GM19351 (cell line): ENCODE measurements at regions not wholly inside any gene's neighbourhood (a gene's known extent, or its start where the extent isn't known, plus 50 kb on each side); places are given as distances from the start of the nearest gene placed in this dataset.
A peak's percentile ranks its signal among the peaks of the same experiment; 100 is the strongest.

ENCODE experiments used
- ATAC-seq: cut with Tn5 transposase; IDR thresholded peaks from one replicate; pipeline ENCODE4 v1.9.1; 2021; ENCODE audit warnings: mild to moderate bottlenecking, moderate library complexity; ENCODE audit not compliant: unreplicated experiment

DNA sequence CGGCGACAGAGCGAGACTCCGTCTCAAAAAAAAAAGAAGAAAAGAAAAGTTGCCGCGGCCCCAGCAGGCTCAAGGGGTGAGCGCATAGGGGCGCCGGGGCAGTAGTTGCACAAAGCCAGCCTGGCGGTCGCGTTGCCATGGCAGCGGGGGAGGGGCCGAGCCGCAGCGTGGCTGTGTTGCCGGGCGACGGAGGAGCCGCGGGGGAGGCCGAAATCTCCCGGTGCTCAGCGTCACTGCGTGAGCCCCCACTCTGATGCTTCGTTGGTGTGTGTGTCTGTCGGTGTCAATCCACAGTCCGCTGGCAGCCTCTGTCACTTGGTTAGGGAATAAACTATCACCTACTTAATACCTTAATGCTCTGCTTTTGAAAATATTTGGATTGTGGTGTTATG is 82.9 kb upstream of the C1QTNF9B start:
- ATAC-seq = peak; percentile 92

DNA sequence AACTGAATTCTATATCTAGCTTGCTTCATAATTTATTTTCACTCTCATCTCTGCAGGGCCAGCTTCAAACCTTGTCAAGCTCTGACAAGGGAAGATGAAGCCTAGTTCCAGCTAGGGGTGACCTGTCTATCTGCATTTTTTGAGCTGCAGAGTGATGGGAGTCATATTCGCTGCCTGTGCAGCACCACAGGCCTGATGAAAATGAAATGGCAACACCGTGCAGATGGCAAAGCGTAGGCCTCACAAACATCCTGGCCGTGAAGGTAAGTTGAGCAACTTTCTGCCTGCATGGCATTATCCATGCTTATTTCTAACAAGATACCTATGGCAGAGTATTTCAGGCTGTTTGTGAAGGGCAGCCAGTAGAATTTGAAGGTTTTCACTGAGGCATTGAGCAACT is 86.4 kb upstream of the C1QTNF9B start:
- ATAC-seq = no peak

GRCh38 chr13:23984546-23984945 is 87.2 kb upstream of the C1QTNF9B start:
- ATAC-seq = no peak

DNA sequence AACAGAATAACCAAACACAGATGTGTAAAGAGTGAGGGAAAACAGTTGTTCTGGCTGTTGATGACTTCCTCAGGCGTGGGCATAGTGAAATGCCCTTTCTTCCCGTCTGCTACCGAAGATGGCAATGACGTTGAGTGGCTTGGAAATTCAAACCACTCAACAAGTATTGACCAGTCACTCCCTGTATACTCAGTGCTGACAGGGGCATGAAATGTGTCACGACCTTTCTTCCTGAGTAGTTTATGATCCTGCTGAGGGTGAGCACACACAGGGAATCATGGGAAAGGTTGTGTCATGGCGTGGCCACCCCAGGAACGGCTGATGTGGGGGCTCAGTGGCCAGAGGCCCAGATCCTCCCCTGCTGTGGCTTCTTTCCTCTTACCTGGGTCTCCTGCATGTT is 87.8 kb upstream of the C1QTNF9B start:
- no peak for ATAC-seq

DNA sequence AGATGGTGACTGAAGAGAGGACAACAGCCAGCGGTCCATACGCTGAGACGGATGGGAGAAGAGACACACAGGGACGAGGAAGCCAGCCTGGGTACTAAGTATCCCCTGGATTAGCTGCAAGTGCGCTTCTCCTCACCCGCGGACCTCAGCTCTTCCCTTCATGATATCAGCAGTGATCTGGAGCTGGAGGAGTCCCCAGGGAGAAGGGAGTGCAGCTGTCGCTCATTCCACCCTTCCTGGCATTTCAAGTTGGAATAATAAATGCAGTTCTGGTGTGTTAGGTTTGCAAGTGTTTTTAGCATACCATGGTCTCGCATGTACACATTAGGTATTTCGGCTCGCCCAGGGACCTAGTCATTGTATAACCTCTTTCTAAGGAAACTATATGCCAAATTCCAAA is 88.5 kb upstream of the C1QTNF9B start:
- ATAC-seq = no peak

DNA sequence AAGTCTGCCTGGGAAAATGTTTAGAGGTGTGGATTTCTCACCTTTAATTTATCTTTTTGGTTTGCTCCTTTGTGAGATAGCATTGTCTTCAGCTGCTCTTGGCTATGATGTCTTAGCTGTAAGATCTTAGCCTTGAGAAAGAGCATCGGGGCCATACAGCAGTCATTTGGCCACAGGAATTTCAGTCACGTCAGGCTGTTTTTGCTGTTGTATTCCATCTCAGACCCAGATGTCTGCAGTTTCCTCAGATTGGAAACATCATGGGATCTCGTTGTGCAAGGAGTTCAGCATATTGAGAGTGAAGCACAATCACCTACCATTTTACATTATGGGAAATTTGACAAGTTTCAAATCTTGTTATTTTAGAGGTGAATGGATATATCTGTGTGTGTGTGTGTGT is 89.3 kb upstream of the C1QTNF9B start:
- ATAC-seq = no peak

GRCh38 chr13:23987331-23987894 is 90.1 kb upstream of the C1QTNF9B start:
- no peak for ATAC-seq

DNA sequence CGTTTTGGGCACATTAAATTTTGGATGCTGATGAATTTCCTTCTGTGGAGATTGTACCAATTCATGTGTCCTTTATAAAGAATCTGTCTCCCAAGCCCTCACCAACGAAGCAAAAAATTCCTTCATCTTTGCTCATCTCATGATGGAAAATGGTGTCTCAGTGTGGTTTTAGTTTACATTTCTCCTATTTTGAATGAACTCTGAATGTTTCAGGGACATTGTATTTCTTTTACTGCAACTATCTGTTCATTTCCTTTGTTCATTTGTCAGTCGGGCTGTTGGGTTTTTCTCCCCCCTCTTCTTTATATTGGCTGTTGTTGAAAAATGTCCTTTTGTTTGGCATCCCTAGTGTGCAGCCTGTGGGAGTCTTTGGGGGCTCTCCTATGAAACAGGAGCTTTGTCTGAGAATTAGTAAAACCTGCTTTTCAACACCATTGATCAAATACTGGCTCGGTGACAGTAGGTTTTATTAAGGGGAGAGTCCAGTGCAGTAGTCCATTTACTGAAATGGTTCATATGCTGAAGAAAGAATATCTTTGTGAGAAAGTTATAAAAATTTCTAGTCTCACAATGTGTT is 91.3 kb upstream of the C1QTNF9B start:
- ATAC-seq = no peak

DNA sequence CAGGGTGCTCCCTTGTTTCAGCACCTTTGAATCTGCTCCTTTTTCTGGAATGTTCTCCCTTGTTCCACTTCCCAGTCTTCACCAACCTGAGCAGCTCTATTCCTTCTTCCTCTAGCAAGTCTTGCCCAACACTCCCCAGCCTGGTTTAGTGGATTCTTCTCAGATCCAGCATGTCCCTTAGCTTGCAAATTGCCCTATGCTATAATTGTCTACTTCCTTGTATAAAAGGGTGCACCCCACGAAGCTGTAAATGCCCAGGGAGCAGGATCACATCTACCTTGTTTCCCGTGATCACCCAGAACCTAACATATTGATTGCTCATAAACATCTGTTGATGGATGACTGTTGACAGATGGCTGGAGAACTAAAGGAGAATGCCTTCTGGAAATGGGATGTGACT is 93.2 kb upstream of the C1QTNF9B start:
- ATAC-seq = no peak

GRCh38 chr13:23991119-23991518 is 93.8 kb upstream of the C1QTNF9B start:
- ATAC-seq = no peak

DNA sequence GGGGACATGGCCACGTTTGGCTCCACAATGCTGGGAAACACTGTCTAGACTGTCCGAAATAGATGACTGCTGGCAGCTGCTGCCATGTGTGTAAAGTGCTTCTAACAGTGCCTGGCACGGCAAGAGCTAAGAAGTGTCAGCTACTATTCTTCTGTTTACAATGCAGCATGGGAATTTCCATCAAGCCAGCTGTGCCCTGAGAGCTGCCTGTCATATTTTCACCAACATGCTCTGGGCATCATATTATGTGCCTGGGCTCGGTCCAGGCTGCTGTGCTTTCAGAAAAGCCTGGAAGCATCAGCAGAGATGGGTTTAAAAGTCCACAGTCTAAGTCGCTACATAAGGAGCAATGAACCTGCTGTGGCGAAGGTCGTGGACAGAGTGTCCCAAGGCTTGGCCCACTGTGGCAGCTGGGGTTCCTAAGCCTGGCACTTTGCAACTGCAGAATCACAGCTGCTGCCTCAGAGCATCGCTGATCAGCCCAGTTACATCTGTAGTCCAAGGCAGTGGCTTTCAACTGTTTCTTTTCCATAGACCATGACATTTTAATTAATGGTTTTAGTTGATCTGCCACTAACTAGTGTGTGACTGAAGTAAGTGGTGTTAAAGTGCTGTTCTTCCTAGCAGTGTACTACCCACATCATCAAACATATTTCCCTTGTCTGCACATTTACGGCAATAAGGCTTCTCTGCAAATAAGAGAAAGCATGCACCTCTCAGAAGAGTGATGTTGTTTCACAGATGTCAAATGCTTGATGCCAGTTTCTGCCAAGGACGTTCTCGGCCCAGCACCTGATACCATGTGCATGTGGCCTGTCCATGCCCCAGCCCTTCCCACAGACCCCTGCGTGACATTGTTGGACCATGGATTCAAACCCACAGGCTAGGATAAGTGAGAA is 95.7 kb upstream of the C1QTNF9B start:
- ATAC-seq = no peak

GRCh38 chr13:23993680-23993985 is 96.3 kb upstream of the C1QTNF9B start:
- no peak for ATAC-seq

GRCh38 chr13:23995283-23996073 is 98.2 kb upstream of the C1QTNF9B start:
- no peak for ATAC-seq

DNA sequence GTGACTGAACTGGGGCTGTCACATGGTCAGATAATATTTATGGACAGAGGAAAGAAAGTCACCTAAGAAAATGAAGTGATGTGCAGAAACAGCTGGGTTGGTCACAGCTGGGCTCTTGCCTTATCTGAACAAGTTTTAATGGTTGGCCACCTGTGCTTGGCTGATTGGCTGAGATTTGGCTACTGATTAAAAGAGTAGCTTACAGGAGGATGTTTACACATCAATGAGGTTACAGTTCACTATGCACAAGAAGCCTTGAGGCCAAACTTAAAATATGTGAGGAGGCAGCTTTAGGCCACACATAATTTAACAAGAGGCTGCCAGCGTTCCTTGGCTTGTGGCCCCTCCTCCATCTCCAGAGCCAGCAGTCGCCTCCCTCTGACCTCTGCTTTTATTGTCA is 99.2 kb upstream of the C1QTNF9B start:
- no peak for ATAC-seq

DNA sequence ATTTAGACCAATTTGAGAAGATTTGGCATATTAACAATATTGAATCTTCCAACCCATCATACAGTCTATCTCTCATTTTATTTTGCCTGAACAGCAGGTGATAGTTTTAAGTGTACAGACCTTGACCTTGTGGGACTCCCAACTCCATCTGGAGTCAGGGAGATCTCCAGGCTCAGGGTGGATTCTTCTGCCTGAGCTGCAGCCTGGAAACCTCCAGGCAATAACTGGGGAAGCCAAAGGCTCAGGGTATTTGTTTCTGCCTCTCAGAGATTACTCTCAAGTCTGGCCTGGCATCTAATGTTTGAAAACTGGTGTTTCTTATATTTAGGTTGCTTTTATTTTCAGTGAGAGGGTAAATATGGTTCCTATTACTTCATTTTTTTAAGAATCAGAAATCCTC is 102.1 kb upstream of the C1QTNF9B start:
- no peak for ATAC-seq

DNA sequence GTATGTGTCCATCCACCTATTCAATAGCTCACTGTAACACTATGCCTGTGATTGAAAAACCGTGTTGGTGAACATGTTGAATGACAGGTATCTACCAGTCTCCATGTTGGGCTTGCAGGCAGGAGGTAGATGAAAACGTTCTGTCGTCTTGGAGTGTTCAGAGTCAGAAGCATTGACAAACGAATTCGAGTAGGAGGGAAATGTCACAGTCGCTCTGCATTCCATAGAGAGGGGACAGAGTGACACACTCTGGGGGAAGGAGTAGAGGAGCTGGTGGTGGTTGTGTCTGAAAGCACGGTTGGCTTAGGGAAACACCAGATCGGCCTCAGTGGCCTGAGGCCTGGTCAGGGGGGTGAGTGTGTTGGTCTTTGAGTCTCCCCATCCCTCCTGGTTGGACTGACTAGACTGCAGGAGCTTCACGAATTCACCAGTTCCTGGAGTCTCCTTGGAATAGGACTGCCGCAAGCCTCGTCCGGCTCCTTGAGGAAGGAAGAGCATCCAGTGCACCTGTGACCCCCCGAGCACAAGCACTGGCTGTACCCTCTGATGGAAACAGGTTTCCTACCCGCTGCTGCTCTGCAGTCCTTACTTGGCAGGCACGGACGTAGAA is 105.0 kb upstream of the C1QTNF9B start:
- ATAC-seq = no peak

- ATAC-seq = no peak
Measured at GRCh38 chr13:24004142-24004899, 107.0 kb upstream of the C1QTNF9B start.

GRCh38 chr13:24004971-24005370 is 107.7 kb upstream of the C1QTNF9B start:
- ATAC-seq = no peak

DNA sequence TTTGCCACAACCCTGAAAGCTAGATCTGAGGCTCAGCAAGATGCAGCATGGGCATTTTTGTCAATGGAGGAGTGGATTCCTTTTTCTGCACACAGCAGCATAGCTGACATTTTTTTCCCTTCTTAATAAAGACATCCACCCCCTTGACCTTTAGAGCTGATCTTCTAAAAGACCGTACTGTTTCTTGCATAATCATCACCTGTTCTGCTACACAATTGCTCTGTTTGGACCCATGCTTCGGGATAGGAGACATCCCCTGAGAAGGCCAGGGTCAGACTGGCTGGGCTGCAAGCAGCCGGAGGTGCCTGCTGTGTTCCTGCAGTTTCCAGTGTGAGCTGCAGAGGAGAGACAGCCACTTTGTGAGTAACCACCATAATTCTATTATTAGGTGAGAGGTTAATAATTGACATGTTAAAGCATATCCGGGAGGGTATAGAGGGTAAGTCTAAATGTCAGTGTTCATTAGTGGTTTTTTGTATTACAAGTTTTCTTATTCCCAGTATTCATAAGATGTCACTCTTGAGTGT is 108.5 kb upstream of the C1QTNF9B start:
- no peak for ATAC-seq

GRCh38 chr13:24006520-24007248 is 109.4 kb upstream of the C1QTNF9B start:
- no peak for ATAC-seq
